Muscle layer of duodenum (tissue), 2 donors: ENCODE measurements at regions not wholly inside any gene's neighbourhood (a gene's known extent, or its start where the extent isn't known, plus 50 kb on each side); places are given as distances from the start of the nearest gene placed in this dataset.
A peak's percentile ranks its signal among the peaks of the same experiment; 100 is the strongest.

Experiments
- H3K27ac ChIP-seq: one replicate; pipeline ENCODE4 v1.7.0; 2013; ENCODE audit warnings: mild to moderate bottlenecking, low read length
- H3K27me3 ChIP-seq: one replicate; pipeline ENCODE4 v1.7.0; 2013; ENCODE audit warnings: low read depth, mild to moderate bottlenecking, control low read depth, low read length
- H3K36me3 ChIP-seq, 2 donors: one replicate each; pipeline ENCODE4 v1.7.0; 2013; ENCODE audit warnings: low read length in 2 of 2, control low read depth in 1 of 2, mild to moderate bottlenecking in 1 of 2; ENCODE audit not compliant: insufficient read depth in 2 of 2, control insufficient read depth in 1 of 2
- H3K4me1 ChIP-seq, 2 donors: one replicate each; pipeline ENCODE4 v1.7.0; 2013; ENCODE audit warnings: low read length in 2 of 2, mild to moderate bottlenecking in 2 of 2, control low read depth in 1 of 2, moderate library complexity in 1 of 2; ENCODE audit not compliant: insufficient read depth in 2 of 2, control insufficient read depth in 1 of 2
- H3K4me3 ChIP-seq, 2 donors: one replicate each; pipeline ENCODE4 v1.7.0; 2013; ENCODE audit warnings: low read length in 2 of 2, low read depth in 1 of 2, mild to moderate bottlenecking in 1 of 2
- H3K9me3 ChIP-seq, 2 donors: one replicate each; pipeline ENCODE4 v1.7.0; 2013; ENCODE audit warnings: low read length in 2 of 2, control low read depth in 1 of 2, mild to moderate bottlenecking in 1 of 2; ENCODE audit not compliant: control insufficient read depth in 1 of 2
- donor health status: healthy.

DNA sequence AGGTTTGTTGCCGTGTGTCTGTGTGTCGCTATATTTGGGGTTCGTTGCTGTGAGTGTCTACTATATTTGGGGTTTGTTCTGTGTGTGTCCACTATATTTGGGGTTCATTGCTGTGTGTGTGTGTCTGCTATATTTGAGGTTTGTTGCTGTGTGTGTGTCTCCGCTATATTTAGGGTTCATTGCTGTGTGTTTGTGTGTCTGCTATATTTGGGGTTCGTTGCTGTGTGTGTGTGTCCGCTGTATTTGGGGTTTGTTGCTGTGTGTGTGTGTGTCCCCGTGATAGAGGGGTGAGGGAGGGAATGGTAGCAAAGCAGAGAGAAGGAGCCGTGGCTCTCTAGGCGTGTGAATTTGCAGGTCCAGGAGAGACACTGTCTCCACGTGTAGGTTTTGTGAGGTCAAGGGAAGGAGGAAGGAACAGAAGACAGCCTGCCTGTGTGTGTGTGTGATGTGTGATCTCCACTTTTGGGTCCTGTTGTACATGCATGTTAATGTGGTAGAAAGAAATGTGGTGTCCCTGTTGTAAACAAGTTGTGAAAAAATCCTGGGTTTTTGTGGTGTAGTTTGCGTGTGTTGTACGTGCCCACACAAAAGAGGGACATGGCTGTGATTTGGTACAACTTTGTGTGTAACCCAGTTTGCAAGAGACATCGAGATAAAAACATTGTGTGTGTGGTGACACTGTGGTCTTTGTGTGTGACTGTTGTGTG, 56.3 kb upstream of the ECE1 start:
- H3K4me3 ChIP-seq = peak overlapping the region; percentile 70 to 81
- no peaks in the 10 kb centered on the region for H3K36me3 ChIP-seq
- peaks cover 24 to 30% of the 10 kb centered on the region in 2 donors for H3K4me1 ChIP-seq
- H3K27ac ChIP-seq = no peak overlapping the region
- H3K27me3 ChIP-seq = no peaks in the 10 kb centered on the region
- H3K9me3 ChIP-seq = peaks cover 0 to 3% of the 10 kb centered on the region in 2 donors

DNA sequence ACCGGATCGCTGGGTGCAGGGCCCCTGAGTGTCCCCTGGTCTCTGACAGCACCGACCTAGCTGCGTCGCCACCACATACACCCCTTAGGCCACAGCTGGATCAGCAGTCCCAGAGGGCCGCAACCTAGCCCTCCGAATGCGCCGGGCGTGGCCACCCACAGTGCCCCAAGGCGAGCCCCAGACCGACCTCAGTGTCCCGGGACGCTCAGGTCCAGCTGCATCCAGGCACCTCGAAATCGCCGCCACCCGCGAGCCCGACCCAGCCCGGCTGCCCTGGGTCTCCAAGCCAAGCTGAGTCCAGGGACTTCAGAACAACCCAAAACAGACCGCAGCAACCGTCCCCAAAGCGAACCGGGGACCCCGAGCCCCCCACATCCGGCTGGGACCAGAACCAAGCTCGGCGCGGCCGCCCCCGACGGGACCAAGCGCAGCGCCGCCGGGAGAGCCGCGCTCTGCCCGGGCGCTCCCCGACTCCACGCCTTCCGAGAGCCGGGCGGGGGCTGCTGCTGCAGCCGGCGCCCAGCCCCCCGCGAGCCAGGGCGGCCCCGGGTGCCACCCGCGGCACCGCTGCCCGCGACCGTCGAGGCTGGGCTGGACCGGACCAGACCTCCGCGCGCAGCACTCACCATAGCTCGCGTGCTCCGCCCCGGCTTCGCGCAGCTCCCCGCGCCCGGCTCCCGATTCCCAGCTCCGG, 54.6 kb upstream of the ECE1 start:
- Histone ChIP-seq H3K27me3 (no peaks in the 10 kb centered on the region), H3K27ac (peak overlapping the region; percentile 67), H3K4me3 (peak overlapping the region; percentile 72 to 81), H3K4me1 (peaks cover 32 to 47% of the 10 kb centered on the region in 2 donors), H3K9me3 (peaks cover 0 to 3% of the 10 kb centered on the region in 2 donors), H3K36me3 (no peaks in the 10 kb centered on the region)

DNA sequence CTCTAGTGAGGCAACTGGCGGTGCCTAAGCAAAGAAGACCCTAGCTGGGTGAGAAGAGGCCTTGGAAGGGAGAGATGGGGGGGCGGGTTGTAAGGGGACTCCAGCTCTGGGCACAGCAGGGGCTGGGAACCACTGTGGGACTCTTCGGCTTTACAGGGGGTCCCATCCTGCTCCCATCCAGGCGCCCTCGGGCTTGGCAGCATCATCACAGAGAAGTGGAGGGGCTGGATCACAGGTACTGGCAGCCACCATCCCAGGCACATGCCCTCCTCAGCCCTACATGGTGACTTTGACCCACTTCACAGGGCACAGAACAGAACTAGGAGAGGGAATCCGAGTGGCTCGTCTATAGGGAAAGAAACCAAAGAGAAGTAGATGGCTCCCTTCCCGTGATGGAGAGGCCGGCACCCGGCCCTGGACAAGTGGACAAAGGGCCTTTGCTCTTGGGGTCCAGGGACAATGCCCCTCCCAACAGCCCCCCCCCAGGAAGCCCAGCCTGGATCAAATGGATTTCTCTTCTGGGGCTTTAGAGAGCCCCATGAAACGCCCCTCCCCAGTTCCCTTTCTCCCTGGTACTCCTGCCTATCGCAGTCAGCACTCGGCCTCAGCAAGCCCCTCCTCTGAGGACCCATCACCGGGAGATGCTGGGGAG, 54.0 kb upstream of the ECE1 start:
- Histone ChIP-seq H3K9me3 (peaks cover 0 to 3% of the 10 kb centered on the region in 2 donors), H3K4me3 (peak overlapping the region; percentile 72 to 81), H3K4me1 (peaks cover 39 to 53% of the 10 kb centered on the region in 2 donors), H3K27me3 (no peaks in the 10 kb centered on the region), H3K36me3 (no peaks in the 10 kb centered on the region), H3K27ac (peak overlapping the region; percentile 67)

DNA sequence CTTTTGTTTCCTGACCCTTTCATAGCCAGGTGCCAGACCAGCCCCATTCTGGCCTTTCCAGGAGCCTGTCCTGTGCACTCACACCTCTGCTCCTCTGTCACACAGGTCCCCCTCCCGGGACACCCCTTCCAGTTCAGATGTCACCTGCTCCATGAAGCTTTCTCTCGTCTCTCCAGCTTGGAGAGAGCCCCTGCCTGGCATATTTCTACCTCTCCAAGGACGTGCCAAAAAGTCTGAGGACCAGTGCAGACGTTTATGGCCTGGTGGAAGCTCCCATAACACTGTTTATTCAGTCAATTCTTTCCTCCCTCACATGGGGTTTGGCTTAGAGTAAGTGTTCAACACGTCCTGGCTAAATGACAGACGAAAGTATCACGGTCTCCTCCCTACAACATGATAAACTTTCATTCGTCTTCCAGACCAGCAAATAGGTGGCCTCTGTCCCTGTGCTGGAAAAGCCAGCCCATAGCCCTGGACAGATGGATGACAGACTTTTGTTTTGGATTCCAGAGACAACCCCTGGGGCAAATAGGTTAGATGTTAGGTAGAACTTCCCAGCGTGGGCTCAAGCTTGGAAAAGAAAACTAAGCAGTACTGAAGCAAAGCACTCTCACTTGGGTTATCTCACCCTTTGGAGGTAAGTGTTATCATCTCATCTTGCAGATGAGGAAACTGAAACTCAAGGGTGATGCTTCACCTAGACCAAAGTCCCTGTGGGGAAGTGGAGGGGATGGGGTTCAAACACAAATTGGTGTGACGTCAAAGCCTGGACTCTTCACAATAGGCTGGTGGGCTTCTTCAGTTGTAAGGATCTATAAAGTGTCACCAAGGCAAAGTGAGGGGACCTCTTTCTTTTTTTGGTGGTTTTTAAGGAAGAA, 52.9 kb upstream of the ECE1 start:
- peaks cover 0 to 3% of the 10 kb centered on the region in 2 donors for H3K9me3 ChIP-seq
- peak overlapping the region; percentile 67 for H3K27ac ChIP-seq
- peak overlapping the region; percentile 72 to 81 for H3K4me3 ChIP-seq
- peaks cover 49 to 64% of the 10 kb centered on the region in 2 donors for H3K4me1 ChIP-seq
- H3K36me3 ChIP-seq = no peaks in the 10 kb centered on the region
- H3K27me3 ChIP-seq = no peaks in the 10 kb centered on the region

DNA sequence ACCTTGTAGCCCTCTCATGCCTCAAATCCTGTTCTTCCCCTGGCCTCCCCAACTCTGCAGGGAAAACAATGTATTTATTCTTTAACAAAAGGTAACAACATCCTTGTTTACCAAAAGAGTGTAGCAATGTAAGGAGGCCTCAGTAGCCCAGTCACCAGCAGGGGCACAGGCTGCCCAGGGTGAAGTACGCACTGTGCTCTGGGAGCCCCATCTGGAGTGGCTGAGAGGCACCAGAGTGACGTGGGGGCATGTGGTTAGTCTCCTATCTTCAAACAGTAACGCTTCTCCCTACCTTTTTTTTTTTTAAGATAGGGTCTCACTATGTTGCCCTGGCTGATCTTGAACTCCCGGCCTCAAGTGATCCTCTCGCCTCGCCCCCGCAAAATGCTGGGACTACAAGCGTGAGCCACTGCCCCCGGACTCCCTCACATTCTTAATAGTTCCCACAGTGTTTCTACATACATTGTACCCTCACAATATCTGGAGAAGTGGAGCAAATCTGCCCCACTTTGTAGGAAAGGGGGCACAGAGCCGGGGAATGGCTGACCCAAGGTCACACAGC, 51.3 kb upstream of the ECE1 start:
- Histone ChIP-seq H3K4me1 (peaks cover 60 to 79% of the 10 kb centered on the region in 2 donors), H3K4me3 (peak overlapping the region; percentile 72 to 81), H3K36me3 (no peaks in the 10 kb centered on the region), H3K27me3 (no peaks in the 10 kb centered on the region), H3K27ac (peak overlapping the region; percentile 67), H3K9me3 (peaks cover 0 to 2% of the 10 kb centered on the region in 2 donors)

DNA sequence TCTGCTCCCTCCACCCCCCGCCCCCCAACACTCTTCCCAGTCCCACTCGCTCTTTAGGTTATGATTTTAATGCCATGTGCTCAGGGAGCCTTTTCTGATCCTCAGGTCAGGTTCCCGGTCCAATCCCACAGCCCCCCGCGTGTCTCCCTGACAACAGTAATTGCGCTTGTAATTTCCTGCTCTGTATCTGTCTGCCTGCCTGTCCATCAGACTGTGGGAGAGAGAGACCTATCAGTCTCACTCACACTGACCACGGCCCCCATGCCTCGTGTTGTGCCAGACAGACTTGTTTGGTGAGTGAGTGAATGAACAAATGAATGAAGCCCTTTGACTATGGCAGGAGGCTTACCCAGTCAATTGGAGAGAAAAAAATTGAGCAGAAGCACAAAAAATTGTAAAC, 50.8 kb upstream of the ECE1 start:
- Histone ChIP-seq H3K27ac (peak overlapping the region; percentile 45), H3K27me3 (no peaks in the 10 kb centered on the region), H3K4me3 (no peak overlapping the region), H3K9me3 (no peaks in the 10 kb centered on the region), H3K36me3 (no peaks in the 10 kb centered on the region), H3K4me1 (peaks cover 55 to 77% of the 10 kb centered on the region in 2 donors)

DNA sequence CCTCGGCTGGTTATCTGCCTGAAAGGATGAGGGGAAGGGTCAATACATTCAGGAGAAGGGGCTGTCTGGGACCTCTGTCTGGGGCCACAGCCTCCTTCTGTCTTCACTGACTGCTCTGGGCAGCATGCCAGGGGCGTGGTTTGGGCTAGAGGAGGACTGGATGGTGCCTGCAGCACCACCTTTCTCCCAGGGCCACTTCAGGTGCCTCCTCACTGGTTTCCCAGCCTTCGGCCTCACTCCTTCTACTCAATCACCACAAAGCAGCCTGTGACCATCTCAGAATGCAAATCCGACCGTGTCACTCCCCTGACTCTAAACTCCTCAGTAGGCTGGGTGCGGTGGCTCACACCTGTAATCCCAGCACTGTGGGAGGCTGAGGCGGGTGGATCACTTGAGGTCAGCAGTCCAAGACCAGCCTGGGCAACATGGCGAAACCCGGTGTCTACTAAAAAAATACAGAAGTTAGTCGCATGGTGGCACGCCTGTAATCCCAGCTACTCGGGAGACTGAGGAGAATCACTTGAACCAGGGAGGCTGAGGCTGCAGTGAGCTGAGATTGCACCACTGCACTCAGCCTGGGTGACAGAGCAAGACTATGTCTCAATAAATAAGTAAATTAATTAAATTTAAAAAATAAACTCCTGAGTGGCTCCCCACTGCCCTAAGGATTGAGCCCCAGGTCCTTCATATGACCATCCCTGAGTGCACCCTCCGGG, 50.1 kb upstream of the ECE1 start:
- Histone ChIP-seq H3K27ac (no peak overlapping the region), H3K9me3 (no peaks in the 10 kb centered on the region), H3K36me3 (no peaks in the 10 kb centered on the region), H3K4me1 (peaks cover 61 to 82% of the 10 kb centered on the region in 2 donors), H3K4me3 (no peak overlapping the region), H3K27me3 (no peaks in the 10 kb centered on the region)
